ENCODE measurements at regions not wholly inside any gene's neighbourhood (a gene's known extent, or its start where the extent isn't known, plus 50 kb on each side); places are given as distances from the start of the nearest gene placed in this dataset.
"Not testable (repeated sequence)": the region's sequence is repeated elsewhere in the genome, so short reads cannot be mapped to it uniquely, and the experiment has no call there.

DNA sequence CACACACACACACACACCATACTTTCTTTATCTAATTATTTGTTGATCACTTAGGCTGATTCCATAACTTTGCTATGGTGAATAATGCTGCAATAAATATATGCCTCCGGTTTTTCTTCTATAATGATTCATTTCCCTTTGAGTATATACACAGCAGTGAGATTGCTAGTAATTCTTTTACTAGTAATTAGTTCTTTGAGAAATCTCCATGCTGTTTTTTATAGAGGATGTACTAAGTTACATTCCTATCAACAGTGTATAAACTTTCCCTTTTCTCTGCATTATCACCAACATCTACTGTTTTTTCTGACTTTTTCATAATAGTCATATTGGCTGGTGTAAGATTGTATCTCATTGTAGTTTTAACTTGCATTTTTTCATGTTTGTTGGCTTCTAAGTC is 1405.1 kb downstream of the PCDH9 start:
- no peak for DNase-seq (ENCODE audit: low read depth)

GRCh38 chr13:65808061-65808460 is 1422.1 kb downstream of the PCDH9 start:
- peak; percentile 31 for DNase-seq (ENCODE audit: low read depth)

- DNase-seq (ENCODE audit: low read depth), result no peak
These were observed 1426.4 kb downstream of the PCDH9 start for GRCh38 chr13:65803530-65804392.

DNA sequence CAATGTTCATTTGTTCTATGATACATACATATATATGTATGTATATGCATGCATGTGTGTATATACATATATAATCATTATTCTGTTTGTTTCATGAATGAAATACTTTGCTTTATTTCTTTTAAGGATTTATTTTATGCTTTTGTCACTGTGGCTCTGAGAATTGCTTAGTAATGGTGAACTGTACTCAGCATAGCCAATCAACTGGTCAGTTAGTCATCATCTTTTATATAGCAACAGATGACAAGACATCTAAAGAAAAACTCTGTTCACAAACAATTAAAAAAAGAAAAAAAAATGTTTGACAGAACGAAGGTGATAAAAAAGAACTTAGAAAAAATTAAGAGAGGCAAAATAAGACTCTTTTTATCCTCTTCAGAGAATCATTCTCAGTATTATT is 1440.3 kb downstream of the PCDH9 start:
- DNase-seq (ENCODE audit: low read depth), result no peak

DNA sequence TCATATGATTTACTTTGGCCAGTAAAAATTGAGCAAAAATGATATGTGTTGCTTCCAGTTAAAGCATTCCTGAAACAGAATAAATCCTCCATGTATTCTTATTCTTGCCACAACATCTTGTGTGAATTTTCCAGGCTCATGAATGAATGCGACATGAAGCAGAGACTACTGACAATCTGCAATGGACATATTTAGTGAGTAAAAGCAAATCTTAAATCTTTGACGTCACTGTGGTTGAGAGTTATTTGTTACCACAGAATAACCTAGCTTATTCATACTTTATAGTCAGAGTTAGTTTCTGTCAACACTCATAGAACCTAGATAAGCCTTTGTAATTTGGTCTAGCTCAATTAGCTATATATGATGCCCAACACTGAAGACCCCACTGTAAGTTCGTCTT is 1443.1 kb downstream of the PCDH9 start:
- DNase-seq (ENCODE audit: low read depth), result no peak

- no peak for DNase-seq (ENCODE audit: low read depth)
These were observed 1445.9 kb downstream of the PCDH9 start for GRCh38 chr13:65784088-65784816.

GRCh38 chr13:65783383-65783782 is 1446.8 kb downstream of the PCDH9 start:
- DNase-seq (ENCODE audit: low read depth), result no peak

- DNase-seq (ENCODE audit: low read depth), result not testable (repeated sequence)
These were observed 1458.3 kb downstream of the PCDH9 start for GRCh38 chr13:65771704-65772313.

- DNase-seq (ENCODE audit: low read depth), result no peak
These were observed 1461.6 kb downstream of the PCDH9 start for GRCh38 chr13:65768545-65768944.

DNA sequence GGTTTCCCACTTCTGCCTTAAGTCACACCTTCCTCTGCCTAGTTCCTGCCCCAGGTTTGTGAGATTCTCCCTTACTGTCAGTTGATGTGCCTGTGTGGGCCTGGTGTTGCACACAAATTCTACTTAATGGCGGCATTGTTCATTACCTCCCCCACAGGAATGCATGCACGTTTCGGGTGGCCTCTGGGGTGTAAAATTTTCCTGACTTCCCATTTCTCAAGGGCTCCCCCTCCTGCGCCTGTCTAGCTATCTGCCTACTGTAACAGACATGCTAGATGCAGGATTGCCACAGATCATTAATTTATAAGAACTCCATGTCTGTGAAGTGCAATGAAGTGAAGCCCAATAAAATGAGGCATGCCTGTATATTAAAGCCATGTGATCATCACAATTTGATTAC is 1466.3 kb downstream of the PCDH9 start:
- no peak for DNase-seq (ENCODE audit: low read depth)

DNA sequence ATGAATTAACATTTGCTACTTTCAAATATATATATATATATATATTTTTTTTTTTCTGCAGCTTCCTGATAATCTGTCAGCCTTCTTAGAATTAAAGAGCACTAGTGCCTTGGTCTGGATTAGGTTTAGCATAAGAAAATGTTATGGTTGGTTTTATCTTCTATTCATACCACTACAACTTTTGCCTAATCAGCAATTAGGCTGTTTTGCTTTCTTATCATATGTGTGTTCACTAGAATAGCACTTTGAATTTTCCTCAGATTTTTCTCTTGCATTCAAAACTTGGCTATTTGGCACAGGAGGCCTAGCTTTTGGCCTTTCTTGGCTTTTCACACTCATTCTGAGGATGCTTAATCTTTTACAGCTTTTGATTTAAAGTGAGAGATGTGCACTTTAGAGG is 1468.1 kb downstream of the PCDH9 start:
- DNase-seq (ENCODE audit: low read depth), result no peak

GRCh38 chr13:65756071-65756671 is 1474.0 kb downstream of the PCDH9 start:
- no peak for DNase-seq (ENCODE audit: low read depth)

GRCh38 chr13:65748227-65748626 is 1481.9 kb downstream of the PCDH9 start:
- DNase-seq (ENCODE audit: low read depth), result no peak

DNA sequence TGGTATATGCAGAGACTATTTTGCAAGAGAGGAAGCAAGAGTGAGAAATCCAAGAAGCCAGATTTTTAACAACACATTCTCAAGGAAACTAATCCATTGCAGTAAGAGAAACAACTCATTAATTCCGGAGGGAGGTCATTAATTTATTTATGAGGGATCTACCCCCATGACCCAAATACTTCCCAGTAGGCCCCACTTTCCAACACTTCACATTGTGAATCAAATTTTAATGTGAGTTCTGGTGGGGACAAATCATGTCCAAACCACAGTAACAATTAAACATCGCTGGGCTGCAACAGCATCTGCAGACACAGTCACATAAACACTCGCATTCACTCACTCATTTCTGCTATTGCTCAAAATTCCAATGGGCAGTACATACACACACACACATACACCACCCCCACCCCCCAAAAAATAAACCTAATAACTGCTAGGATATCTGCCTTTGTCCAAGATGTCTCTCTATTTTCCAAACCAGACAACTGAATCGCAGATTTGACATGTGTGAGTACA is 1483.7 kb downstream of the PCDH9 start:
- DNase-seq (ENCODE audit: low read depth), result no peak

DNA sequence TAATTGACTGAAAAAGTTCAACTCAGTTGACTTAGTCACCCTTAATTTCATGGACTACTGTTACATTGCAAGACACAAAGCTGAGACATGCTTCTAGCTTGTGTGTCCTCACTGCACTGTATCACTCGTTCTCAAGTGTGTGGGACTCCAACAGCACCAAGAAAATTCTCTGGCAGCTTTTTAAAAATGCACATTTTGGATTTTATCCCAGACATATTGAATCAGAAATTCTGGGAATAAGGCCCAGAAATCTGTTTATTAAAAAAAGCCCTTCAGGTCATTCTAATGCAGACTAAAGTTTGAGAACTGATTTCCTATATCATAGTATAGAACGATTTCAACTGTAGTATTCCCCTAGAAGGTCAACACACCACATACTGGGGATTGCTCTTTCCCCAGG is 1485.3 kb downstream of the PCDH9 start:
- no peak for DNase-seq (ENCODE audit: low read depth)

DNA sequence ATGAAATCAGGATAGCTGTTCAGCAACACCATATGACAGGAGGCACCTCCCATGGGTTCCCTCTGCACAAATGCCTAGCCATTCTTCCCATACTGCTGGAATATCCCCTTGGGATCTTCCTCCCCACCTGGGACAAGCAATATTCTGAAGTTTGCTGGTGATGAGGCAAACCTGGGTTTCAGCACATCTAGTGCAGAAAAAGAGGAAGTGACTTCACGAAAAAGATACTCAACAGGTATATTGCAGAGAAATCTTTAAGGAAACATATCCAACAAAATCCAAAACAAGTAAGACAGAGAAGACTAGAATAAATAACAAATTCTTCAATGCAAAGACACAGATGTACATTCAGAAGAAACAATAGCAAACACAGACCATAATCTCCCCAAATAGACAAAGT is 1497.0 kb downstream of the PCDH9 start:
- no peak for DNase-seq (ENCODE audit: low read depth)

GRCh38 chr13:65727070-65727469 is 1503.1 kb downstream of the PCDH9 start:
- no peak for DNase-seq (ENCODE audit: low read depth)

GRCh38 chr13:65725006-65725405 is 1505.1 kb downstream of the PCDH9 start:
- no peak for DNase-seq (ENCODE audit: low read depth)

DNA sequence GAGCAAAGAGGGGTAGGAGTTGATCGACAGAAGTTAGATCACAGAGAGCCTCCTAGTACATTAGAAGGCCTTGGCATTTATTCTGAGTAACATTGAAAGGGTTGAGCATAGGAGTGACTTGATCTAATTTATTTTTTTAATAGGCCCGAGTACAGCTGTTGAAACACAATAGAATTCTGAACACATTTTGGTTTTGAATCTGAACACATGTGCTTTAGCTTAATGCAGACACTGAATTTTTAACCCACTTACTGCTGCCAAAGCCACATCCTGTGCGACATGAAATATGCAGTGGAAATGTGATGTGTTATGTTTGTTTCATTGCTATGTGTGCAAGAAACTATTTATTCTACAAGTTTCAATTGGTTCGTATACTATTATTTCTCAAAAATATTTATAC is 1505.9 kb downstream of the PCDH9 start:
- DNase-seq (ENCODE audit: low read depth), result no peak

DNA sequence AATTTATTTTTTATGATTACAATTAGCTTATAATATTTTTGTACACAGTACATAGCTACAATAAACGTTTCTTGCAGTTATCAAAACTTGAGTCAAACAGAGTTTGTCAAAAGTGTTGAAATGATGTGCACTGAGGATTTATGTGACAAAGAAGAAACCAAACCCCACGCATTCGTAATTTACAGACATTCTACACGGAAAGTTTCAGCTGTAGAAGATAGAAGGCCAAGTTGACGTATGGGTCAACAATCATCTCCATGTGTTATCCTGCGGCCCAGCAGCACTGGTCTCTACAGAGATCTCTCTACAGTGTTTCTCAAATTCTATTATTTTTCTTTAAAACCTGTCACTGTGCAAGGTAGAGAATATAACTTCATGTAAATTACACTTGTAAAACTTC is 1507.6 kb downstream of the PCDH9 start:
- DNase-seq (ENCODE audit: low read depth), result no peak

DNA sequence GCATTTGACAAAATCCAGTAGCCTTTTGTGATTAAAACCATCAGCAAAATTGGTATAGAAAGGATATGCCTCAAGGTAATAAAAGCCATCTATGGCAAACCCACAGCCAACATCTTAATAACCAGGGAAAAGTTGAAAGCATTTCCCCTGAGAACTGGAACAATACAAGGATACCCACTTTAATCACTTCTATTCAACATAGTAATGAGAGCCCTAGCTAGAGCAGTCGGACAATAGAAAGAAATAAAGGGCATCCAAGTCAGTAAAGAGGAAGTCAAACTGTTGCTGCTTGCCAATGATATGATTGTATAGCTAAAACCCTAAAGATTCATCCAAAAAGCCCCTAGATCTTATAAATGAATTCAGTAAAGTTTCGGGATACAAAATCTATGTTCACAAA is 1510.3 kb downstream of the PCDH9 start:
- no peak for DNase-seq (ENCODE audit: low read depth)

DNA sequence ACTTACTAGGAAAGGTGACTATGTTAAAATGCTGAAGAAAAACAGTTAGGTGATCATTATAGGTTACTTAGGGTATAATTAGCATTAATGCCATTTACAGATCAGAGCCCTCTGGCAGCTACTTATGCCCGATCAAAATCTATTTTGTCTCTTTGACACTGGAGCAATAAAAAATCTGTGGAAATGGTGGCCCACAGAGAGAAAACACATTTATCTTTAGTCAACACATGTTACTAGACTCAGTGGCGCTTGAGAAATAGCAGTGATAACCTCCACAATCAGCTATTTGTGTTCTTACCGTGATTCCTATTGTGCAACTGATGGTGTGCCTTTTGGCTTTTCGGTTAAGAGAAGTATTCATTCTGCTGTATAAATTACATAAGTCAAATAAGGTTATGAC is 1519.6 kb downstream of the PCDH9 start:
- no peak for DNase-seq (ENCODE audit: low read depth)
